ENCODE measurements at regions not wholly inside any gene's neighbourhood (a gene's known extent, or its start where the extent isn't known, plus 50 kb on each side); places are given as distances from the start of the nearest gene placed in this dataset.

DNA sequence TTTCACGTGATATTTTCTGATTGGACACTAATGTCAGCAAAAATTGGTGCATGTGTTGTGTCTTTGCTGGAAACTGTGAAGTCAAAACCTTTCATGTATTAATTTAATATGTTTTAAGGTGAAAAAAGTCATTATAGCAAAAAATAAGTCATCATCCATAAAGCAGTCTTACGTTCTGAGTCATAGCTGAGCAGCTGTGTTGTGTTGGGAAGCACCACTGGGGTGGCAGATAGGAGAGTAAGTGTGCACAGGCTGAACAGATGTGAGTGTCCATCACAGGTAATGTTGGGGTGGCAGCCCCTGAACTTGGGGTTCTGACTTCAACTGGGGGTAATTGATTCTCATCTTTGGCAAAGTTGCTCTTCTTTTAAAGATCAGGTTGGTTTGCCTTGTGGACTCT is 156.8 kb downstream of the NXNL2 start:
- TF ChIP-seq, protein P1, sequence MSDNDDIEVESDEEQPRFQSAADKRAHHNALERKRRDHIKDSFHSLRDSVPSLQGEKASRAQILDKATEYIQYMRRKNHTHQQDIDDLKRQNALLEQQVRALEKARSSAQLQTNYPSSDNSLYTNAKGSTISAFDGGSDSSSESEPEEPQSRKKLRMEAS (IDR thresholded peaks at IDR 0.05) = no peak
- TF ChIP-seq POLR2A (IDR thresholded peaks at IDR 0.05; ENCODE audit: control extremely low read depth in 1 of 2, low read depth in 2 of 2, low read length in 2 of 2) = no peak
- no peak for TF ChIP-seq CTCF (IDR thresholded peaks at IDR 0.05; ENCODE audit: control extremely low read depth in 1 of 3, insufficient read depth in 1 of 3, low read depth in 1 of 3, low read length in 3 of 3)
- TF ChIP-seq CTBP2 (IDR thresholded peaks at IDR 0.05; ENCODE audit: borderline replicate concordance, insufficient read depth, insufficient read length, low read length) = no peak
- TF ChIP-seq EZH2 (IDR thresholded peaks at IDR 0.05; ENCODE audit: low read depth, low read length, severe bottlenecking) = no peak
- no peak for TF ChIP-seq CREB1 (IDR thresholded peaks at IDR 0.05)

All from H1 (cell line).